ENCODE measurements at regions not wholly inside any gene's neighbourhood (a gene's known extent, or its start where the extent isn't known, plus 50 kb on each side); places are given as distances from the start of the nearest gene placed in this dataset.

DNA sequence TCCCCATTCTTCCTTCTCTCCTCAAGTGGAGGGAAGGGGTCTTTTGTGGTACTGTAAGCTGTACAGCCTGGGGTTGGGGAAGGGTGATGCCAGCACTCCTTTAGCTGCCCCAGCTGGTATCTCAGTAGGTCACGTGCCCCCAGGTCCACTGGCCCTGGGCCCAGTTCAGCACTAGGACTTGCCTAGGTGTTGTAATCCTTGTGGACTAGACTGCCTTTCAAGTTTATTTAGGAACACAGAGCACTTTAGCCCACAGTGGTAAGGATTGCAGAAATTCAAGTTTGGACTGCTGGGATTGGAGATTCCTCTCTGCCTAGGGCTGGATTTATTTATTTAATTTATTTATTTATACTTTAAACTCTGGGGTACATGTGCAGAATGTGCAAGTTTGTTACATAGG is 569.6 kb downstream of the AACS start:
- peaks cover 11% of the 10 kb centered on the region for H3K9me3 Mint-ChIP-seq (ENCODE audit: low read depth)
- H3K4me1 Mint-ChIP-seq (ENCODE audit: low read depth), result no peaks in the 10 kb centered on the region
- H3K27ac Mint-ChIP-seq, result no peak overlapping the region
- peaks cover 1% of the 10 kb centered on the region for H3K27me3 Mint-ChIP-seq
- H3K36me3 Mint-ChIP-seq, result no peaks in the 10 kb centered on the region
- no peak overlapping the region for H3K4me3 Mint-ChIP-seq

- Mint-ChIP-seq H3K27ac (no peak overlapping the region), H3K36me3 (no peaks in the 10 kb centered on the region), H3K27me3 (peaks cover 4% of the 10 kb centered on the region), H3K4me1 (ENCODE audit: low read depth) (no peaks in the 10 kb centered on the region), H3K9me3 (ENCODE audit: low read depth) (no peaks in the 10 kb centered on the region), H3K4me3 (no peak overlapping the region)
Measured at GRCh38 chr12:125639826-125640225, 574.6 kb downstream of the AACS start.

GRCh38 chr12:125643055-125643454 is 577.8 kb downstream of the AACS start:
- no peaks in the 10 kb centered on the region for H3K9me3 Mint-ChIP-seq (ENCODE audit: low read depth)
- H3K27me3 Mint-ChIP-seq, result peaks cover 4% of the 10 kb centered on the region
- H3K27ac Mint-ChIP-seq, result no peak overlapping the region
- H3K4me1 Mint-ChIP-seq (ENCODE audit: low read depth), result no peaks in the 10 kb centered on the region
- H3K4me3 Mint-ChIP-seq, result no peak overlapping the region
- H3K36me3 Mint-ChIP-seq, result no peaks in the 10 kb centered on the region

DNA sequence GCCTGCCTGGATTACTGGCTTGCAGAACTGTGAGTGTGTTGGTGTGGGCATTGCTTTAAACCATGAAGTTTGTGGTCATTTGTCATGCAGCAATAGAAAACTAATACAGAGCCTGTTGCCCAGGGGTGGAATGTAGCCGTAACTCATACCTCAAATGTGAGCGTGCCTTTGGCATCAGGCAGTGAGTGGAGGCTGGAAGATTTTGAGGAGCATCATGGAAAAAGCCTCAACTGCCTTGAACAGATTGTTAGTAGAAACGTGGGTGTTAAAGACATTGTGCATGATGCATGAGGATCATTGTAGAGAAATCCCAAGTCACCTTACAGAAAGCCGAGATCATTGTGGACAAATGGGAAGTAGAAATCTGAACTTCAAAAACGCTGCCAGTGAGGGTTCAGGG is 580.5 kb downstream of the AACS start:
- no peaks in the 10 kb centered on the region for H3K4me1 Mint-ChIP-seq (ENCODE audit: low read depth)
- no peak overlapping the region for H3K4me3 Mint-ChIP-seq
- no peaks in the 10 kb centered on the region for H3K36me3 Mint-ChIP-seq
- no peak overlapping the region for H3K27ac Mint-ChIP-seq
- H3K9me3 Mint-ChIP-seq (ENCODE audit: low read depth), result no peaks in the 10 kb centered on the region
- H3K27me3 Mint-ChIP-seq, result no peaks in the 10 kb centered on the region

- H3K9me3 Mint-ChIP-seq (ENCODE audit: low read depth), result no peaks in the 10 kb centered on the region
- H3K27me3 Mint-ChIP-seq, result no peaks in the 10 kb centered on the region
- no peak overlapping the region for H3K27ac Mint-ChIP-seq
- H3K4me3 Mint-ChIP-seq, result no peak overlapping the region
- no peaks in the 10 kb centered on the region for H3K36me3 Mint-ChIP-seq
- H3K4me1 Mint-ChIP-seq (ENCODE audit: low read depth), result no peaks in the 10 kb centered on the region
Measured at GRCh38 chr12:125650587-125650986, 585.4 kb downstream of the AACS start.

GRCh38 chr12:125651625-125652024 is 586.4 kb downstream of the AACS start:
- H3K27me3 Mint-ChIP-seq, result no peaks in the 10 kb centered on the region
- H3K27ac Mint-ChIP-seq, result no peak overlapping the region
- no peaks in the 10 kb centered on the region for H3K4me1 Mint-ChIP-seq (ENCODE audit: low read depth)
- H3K9me3 Mint-ChIP-seq (ENCODE audit: low read depth), result no peaks in the 10 kb centered on the region
- H3K36me3 Mint-ChIP-seq, result no peaks in the 10 kb centered on the region
- H3K4me3 Mint-ChIP-seq, result no peak overlapping the region

- Mint-ChIP-seq H3K9me3 (ENCODE audit: low read depth) (no peaks in the 10 kb centered on the region), H3K27me3 (no peaks in the 10 kb centered on the region), H3K27ac (no peak overlapping the region), H3K4me3 (no peak overlapping the region), H3K36me3 (no peaks in the 10 kb centered on the region), H3K4me1 (ENCODE audit: low read depth) (no peaks in the 10 kb centered on the region)
Measured at GRCh38 chr12:125652681-125653080, 587.4 kb downstream of the AACS start.

DNA sequence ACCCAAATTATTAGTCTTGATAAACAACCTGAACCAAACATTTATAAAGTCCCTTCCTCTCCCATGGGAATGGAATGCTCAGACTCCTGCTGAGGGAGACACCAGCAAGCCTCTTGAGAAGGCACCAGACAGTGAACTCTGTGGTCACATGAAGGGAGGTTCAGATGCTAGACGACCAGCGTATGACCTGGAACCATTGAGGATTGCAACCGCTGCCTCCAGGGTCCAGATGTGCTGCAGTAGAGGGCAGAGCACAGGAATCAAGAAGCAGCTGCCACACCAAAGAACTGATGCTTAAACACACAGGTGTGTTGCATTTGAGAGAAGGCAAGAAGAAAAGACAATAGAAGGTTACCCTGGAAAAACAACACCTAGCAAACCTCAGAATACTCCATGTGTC is 592.4 kb downstream of the AACS start:
- Mint-ChIP-seq H3K27me3 (no peaks in the 10 kb centered on the region), H3K36me3 (no peaks in the 10 kb centered on the region), H3K9me3 (ENCODE audit: low read depth) (no peaks in the 10 kb centered on the region), H3K27ac (no peak overlapping the region), H3K4me1 (ENCODE audit: low read depth) (no peaks in the 10 kb centered on the region), H3K4me3 (no peak overlapping the region)

DNA sequence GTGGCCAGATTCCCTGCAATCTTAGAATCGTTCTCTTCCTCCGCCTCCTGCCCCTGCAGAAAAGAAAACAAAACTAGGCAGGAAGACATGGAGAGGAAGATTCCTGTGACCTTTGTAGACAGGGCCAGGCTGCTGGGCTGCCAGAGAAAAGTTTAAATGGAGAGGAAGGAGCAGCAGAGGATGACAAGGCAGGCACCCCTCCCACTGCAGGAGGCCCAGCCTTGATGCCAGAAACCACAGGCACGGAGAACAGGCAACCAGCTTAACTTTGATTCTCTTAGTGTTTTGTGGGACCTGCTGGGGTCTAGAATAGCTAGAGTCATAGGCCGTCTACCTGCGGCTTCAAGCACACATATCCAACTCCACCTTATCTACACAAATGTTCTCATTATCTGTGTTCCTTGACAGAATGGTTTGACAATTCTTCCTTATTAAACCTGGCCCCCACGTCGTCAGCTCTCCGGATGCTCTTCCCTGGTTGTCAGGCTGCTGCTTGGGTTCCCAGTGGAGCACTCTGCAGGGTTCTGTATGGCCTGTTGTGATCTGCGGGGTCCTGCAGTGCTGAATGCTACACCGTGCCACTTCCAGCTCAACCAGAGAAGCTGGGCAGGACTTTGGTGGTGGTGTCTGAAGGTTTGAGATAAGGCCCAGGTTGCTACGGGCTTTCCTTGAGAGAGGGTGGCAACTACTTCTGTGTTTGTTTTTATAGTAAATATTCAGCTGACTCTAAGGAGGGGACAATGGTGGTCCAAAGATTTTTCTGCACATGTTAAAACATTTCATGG is 609.5 kb downstream of the AACS start:
- H3K4me3 Mint-ChIP-seq, result no peak overlapping the region
- peaks cover 2% of the 10 kb centered on the region for H3K9me3 Mint-ChIP-seq (ENCODE audit: low read depth)
- no peak overlapping the region for H3K27ac Mint-ChIP-seq
- no peaks in the 10 kb centered on the region for H3K4me1 Mint-ChIP-seq (ENCODE audit: low read depth)
- no peaks in the 10 kb centered on the region for H3K36me3 Mint-ChIP-seq
- H3K27me3 Mint-ChIP-seq, result no peaks in the 10 kb centered on the region

- Mint-ChIP-seq H3K36me3 (no peaks in the 10 kb centered on the region), H3K27ac (no peak overlapping the region), H3K4me1 (ENCODE audit: low read depth) (no peaks in the 10 kb centered on the region), H3K9me3 (ENCODE audit: low read depth) (no peaks in the 10 kb centered on the region), H3K27me3 (no peaks in the 10 kb centered on the region), H3K4me3 (no peak overlapping the region)
Measured at GRCh38 chr12:125676366-125676765, 611.1 kb downstream of the AACS start.

- Mint-ChIP-seq H3K4me1 (ENCODE audit: low read depth) (no peaks in the 10 kb centered on the region), H3K27ac (no peak overlapping the region), H3K27me3 (peaks cover 2% of the 10 kb centered on the region), H3K4me3 (no peak overlapping the region), H3K36me3 (no peaks in the 10 kb centered on the region), H3K9me3 (ENCODE audit: low read depth) (no peaks in the 10 kb centered on the region)
Measured at GRCh38 chr12:125677829-125678228, 612.6 kb downstream of the AACS start.

- no peaks in the 10 kb centered on the region for H3K4me1 Mint-ChIP-seq (ENCODE audit: low read depth)
- H3K9me3 Mint-ChIP-seq (ENCODE audit: low read depth), result no peaks in the 10 kb centered on the region
- peaks cover 2% of the 10 kb centered on the region for H3K27me3 Mint-ChIP-seq
- H3K36me3 Mint-ChIP-seq, result no peaks in the 10 kb centered on the region
- H3K4me3 Mint-ChIP-seq, result no peak overlapping the region
- H3K27ac Mint-ChIP-seq, result no peak overlapping the region
Measured at GRCh38 chr12:125678589-125678993, 613.4 kb downstream of the AACS start.

DNA sequence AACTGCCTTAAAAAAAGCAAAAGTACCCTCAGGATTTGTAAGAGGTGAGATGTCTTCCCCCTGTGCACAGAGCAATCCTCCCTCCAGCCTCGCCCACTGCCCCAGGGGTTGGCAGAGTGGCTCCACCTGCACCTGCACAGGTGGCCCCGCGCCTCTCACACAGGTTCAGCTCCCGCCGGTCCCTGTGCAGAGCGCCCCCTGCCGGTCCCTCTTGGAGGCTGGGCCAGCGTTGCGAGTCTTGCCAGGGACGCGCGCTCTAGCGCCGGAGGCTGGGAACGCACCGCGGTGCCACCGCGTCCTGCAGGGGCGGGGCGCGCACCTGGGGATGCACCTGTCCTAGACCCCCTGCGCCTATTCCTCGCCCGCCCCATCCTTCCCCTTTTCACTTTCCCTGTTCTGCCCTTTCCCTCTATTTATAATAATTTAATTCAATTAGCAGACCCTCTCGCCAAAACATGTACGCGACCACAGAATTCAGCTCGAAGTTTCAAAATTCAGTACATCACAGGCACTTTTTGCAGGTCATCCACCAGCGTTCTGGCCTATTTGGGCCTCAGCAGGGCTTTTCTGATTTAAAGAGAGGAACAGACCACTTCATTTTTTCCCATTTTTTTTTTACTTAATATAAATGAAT is 618.6 kb downstream of the AACS start:
- H3K27me3 Mint-ChIP-seq, result peaks cover 9% of the 10 kb centered on the region
- H3K4me1 Mint-ChIP-seq (ENCODE audit: low read depth), result no peaks in the 10 kb centered on the region
- no peaks in the 10 kb centered on the region for H3K9me3 Mint-ChIP-seq (ENCODE audit: low read depth)
- H3K27ac Mint-ChIP-seq, result no peak overlapping the region
- H3K4me3 Mint-ChIP-seq, result no peak overlapping the region
- no peaks in the 10 kb centered on the region for H3K36me3 Mint-ChIP-seq

DNA sequence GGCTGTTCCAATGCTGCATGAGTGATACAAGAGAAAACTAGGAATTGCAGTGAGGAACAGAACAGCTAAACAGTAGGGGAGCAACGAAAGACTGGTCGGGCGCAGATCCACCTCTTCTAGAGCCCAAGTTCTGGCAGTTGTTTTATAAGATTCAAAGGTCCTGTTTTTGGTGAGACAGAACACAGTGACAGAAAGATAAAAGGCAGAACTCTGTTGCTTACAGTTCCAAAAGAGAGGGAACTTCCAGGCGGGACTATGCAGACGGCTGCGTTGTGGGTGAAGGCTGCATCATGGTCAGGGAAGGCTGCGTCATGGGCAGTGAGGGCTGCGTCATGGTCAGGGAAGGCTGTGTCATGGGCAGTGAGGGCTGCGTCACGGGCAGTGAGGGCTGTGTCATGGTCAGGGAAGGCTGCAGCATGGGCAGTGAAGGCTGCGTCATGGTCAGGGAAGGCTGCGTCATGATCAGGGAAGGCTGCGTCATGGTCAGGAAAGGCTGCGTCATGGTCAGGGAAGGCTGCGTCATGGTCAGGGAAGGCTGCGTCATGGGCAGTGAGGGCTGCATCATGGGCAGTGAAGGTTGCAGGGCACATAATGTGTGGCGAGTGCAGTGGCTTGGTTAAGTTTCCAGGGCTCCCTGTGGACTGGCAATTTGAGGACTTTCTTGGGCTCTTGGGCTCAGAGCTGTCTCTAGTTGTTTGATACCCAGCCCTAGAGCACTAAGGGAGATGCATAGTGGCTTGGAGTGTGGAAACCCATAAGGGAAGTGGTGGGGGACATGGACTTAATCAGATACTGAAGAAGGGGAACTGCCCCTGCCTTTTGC is 619.9 kb downstream of the AACS start:
- Mint-ChIP-seq H3K36me3 (no peaks in the 10 kb centered on the region), H3K27me3 (peaks cover 9% of the 10 kb centered on the region), H3K4me3 (no peak overlapping the region), H3K27ac (no peak overlapping the region), H3K4me1 (ENCODE audit: low read depth) (no peaks in the 10 kb centered on the region), H3K9me3 (ENCODE audit: low read depth) (no peaks in the 10 kb centered on the region)

DNA sequence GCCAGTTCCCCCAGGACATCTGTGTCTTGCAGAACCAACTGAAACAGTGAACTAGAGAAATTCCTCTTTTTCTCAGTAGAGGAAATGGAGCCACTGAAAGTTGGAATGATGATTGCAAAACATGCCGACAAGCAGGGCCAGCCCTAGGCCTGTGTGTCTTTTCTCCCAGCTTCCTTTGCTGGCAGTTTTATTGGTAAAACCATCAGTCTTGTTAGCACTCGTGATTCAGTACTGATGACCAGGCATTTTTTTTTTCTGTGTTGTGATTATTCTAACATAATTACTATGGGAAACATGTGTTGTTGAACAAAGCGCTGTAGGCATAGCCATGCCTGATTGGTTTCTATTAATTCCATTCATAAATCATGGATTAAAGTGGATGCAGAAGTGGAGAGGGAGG is 620.7 kb downstream of the AACS start:
- no peak overlapping the region for H3K27ac Mint-ChIP-seq
- H3K27me3 Mint-ChIP-seq, result peaks cover 9% of the 10 kb centered on the region
- H3K36me3 Mint-ChIP-seq, result no peaks in the 10 kb centered on the region
- no peaks in the 10 kb centered on the region for H3K9me3 Mint-ChIP-seq (ENCODE audit: low read depth)
- H3K4me1 Mint-ChIP-seq (ENCODE audit: low read depth), result no peaks in the 10 kb centered on the region
- H3K4me3 Mint-ChIP-seq, result no peak overlapping the region
